ENCODE measurements at regions not wholly inside any gene's neighbourhood (a gene's known extent, or its start where the extent isn't known, plus 50 kb on each side); places are given as distances from the start of the nearest gene placed in this dataset.

GRCh38 chr12:118925407-118925806 lies 55.9 kb upstream of the SRRM4 start:
- TF ChIP-seq CBX5 (IDR thresholded peaks at IDR 0.05; ENCODE audit: low read depth, low read length) (no peak), TAF1 (IDR thresholded peaks at IDR 0.05; ENCODE audit: low read depth, low read length) (no peak), SIN3A (conservative IDR thresholded peaks at IDR 0.05 in 1 of 2, IDR thresholded peaks at IDR 0.05 in 1 of 2; ENCODE audit: low read depth in 1 of 2, low read length in 2 of 2) (no peak), CREB1 (IDR thresholded peaks at IDR 0.05) (no peak)
